ENCODE measurements at regions not wholly inside any gene's neighbourhood (a gene's known extent, or its start where the extent isn't known, plus 50 kb on each side); places are given as distances from the start of the nearest gene placed in this dataset.

DNA sequence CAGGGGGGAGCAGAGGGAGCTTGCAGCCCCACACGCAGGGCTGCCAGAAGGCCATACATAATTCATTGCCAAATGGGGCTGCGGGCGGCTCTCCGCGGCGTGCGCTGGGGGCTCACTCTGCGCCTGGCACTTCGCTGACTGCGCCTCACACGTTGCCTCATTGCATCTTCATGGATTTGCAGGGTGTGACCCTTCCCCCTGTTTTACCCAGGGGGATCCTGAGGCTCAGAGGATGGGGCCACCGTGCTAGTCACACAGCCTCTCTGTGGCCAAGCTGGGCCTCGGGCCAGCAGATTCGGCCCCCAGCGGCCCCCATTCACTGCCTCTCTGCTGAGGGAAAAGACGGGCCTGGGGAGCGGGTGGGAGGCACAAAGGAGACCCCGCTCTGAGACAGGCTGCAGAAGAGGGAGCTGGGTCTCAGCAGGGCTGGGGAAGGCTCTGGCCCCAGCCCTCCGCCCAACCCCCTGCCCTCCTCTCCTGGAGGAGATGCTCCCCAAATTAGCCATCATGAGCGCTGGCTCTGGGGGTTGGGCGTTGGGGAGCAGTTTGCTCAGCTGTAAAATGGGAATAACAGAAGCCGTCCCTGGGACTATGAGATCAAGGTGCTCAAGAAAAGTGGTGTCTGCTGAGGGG lies 115.5 kb downstream of the C9orf50 start:
- DNase-seq (ENCODE audit: low spot score): no peak

DNA sequence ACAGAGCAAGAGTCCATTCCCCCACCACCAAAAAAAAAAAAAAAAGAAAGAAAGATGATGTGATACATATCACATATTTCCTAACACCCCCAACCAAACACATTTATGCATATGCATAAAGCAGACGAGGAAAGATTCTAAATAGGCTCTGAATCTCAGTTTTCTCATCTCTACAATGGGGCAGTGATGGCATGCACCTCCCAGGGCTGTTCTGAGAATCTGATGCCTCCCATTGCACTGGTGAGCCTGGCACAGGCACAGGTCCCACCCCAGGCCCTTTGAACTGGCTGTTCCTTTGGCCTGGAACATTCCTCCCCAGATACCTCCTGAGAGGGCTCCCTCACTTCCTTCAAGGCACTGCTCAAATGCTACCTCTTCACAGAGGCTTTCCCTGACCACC lies 116.5 kb downstream of the C9orf50 start:
- DNase-seq (ENCODE audit: low spot score): peak; percentile 49

DNA sequence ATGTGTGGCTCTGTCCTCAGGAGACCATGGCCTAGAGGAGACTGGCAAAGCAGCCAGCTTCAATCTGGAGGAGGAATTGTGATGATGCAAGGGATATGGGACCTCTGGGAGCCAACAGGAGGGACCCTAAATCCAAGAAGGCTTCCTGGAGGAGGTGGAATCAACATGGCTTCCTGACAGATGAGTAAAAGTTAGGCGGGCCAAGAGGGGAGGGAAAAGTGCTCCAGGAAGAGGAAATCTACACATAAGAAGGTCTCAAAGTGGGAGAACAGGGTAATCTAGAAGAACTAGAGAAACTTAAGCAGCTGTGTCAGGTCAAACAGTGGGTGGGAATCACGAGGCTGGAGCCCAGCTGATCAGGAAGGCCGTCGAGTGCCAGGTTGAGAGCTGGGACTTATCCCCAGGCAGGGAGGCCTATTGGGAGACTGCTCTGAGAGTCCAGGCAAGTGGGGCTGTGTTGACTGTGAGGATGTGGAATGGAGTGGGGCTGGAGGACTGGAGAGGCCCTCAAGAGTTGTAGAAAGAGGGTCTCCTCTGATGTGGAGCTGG lies 119.1 kb downstream of the C9orf50 start:
- no peak for DNase-seq (ENCODE audit: low spot score)

DNA sequence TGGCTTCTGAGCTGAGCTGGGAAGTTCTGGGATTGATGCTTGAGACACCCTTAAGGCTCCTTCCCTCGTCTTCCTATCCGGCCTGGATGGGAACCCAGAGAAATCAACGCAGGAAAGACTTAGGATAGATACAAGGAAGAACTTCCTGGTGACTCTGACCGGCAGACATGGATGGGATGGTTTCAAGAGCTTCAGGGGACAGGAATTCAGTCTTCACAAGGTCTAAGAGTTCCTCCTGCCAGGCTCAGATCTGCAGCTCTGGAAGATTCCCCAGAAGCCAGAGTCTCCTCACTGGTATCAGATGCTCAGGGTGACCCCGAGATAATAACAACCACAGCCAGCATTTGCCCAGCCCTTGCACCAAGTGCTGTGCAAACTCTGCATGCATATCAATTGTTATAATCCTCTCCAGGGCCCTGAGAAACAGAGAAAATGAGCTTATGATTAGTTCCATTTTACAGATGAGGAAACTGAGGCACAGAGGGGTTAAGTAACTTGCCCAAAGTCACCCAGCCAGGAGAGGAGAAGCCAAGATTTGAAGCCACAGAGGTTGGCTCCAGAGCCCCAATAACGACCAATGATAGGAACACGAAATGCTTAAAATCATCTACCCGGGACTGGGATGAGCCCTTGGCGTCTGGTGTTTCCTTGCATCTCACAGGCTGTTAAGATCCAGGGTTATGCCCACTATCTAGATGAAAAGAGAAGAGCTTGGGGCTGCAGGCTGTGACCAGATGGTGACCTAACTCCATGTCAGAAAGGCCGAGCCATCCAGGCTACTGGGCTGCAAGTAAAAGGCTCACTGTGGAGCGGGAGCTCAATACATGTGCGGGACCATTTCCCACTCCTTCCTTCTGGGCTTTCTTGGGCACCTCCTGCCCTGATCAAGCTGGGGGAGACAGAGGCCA lies 119.8 kb downstream of the C9orf50 start:
- no peak for DNase-seq (ENCODE audit: low spot score)

DNA sequence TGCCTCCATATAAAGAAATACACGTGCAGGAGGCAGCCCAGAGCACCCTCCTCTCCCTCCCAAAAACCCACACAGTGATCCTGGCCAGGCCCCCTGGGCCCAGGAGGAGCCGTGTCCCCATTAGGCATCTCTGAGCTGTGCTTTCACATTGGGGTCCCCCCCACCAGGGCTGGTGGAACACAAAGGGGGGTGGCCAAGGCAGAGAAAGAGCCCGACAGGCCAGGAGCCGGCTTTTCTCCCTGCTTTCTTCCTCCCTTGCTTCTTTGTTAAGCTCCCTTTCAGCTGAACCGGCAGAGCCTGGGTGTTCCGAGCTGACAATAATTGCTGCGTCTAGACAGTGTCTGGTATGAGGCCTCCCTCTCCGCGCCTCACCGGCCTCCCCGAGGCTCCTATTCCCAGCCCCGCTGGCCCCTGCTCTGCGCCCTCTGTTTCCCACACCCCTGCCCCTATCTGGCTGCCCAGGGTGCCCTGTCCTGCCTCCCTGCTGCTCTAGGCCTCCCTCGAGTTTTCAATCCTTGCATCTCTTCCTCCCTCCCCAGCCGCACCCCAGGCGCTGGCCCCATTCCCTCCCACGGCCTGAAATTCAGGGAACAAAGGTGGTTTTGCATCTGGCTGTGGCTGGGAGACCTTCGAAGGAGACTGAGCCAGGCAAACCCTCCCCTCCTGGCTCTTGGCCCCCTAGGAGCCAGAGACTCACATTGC lies 120.6 kb downstream of the C9orf50 start:
- peak; percentile 33 for DNase-seq (ENCODE audit: low spot score)

DNA sequence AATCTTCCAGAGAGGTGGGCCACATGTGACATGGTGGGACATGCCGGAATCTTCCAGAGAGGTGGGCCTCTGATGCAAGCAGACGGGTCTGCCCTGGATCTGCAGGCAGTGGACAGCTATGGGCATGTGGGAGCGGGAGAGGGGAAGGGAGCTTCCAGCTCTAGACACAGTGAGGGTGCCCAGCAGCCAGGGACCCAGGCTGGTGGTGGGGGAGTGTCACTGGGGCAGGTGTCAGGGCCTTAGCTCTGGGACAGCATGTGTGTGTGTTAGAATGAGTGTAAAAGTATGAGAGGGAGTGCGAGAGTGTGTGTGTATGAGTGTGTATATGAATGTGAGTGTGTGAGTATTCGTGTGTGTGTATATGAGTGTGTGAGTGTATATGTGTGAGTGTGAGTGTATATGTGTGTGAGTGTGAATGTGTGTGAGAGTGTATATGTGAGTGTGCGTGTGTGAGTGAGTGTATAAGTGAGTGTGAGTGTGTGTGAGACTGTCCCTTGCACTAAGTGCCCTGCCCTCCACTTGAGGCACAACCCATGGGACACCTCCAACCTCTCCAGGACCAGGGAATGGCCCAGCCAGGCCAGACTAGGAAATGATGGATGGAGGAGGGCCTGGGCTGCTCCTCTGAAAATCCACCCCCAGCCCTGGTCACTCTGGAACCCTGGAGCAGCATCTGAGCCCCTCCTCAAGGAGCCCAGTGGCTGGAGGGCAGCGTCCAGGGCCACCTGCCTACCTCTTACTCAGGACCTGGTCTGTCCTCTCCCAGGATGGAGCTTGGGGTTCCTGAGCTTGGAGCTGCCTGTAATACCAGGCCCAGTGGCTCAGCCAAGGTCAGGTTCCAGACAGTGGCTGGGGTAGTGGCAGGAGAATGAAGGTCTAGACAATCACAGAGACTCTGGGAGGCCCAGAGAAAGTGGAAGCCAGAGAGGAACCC lies 122.2 kb downstream of the C9orf50 start:
- no peak for DNase-seq (ENCODE audit: low spot score)

DNA sequence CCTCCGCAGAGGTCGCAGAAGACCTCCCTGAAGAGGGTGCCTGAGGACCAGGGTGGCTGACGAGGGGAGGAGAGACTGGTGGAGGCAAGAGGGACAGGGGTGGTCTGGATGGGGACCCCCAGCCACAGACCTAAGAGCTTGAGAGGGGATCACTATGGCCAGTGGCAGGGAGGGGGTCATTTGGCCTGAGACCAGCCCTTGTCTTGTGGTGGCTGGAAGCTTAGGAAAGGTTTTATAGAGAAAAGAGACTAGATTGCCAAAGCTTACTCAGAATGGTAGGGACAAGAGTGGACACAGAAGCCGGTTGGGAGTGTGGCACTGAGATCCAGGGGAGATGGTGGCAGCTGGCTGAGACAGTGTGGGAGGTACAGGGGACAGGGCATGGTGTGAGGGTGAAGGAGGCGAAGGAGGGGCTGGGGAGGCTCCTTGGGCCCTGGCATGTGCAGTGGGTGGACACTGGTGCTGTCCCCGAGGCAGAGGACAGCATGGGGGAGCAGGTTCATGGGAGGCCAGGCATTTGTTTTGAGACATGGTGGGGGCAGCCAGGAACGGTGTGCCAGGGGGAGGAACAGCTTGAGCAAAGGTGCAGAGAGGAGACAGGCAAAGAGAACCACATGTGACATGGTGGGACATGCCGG lies 123.0 kb downstream of the C9orf50 start:
- DNase-seq (ENCODE audit: low spot score): no peak

- DNase-seq (ENCODE audit: low spot score): peak; percentile 53
Measured at GRCh38 chr9:129497005-129497812, 123.7 kb downstream of the C9orf50 start.

DNA sequence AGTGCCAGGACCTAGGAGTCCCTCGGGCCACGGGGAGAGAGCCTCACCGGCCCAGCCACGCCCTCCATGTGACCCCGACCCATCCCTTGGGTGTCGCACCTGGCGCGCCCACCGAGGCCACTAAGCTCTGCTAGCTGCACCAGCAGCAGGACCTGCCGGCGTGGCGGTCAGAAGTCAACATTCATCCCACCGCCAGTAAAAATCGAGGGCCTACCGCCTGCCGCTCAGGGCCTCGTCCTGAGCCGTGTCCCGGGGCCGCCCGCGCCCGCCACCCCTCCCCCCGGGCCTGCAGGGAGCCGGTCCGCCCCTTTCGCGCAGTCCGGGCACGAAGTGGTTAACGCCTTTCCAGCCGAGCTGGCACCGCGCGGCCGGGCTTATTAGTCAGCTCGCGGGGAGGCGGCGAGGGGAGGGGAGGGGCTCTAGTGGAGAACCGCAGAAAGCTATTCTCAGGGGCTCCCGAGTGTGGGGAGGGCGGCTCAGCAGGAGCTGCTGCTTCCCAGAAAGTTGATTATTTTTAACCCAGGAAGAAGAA lies 124.4 kb downstream of the C9orf50 start:
- DNase-seq (ENCODE audit: low spot score): peak; percentile 95

- DNase-seq (ENCODE audit: low spot score): peak; percentile 96
Measured at GRCh38 chr9:129495620-129496472, 125.1 kb downstream of the C9orf50 start.

GRCh38 chr9:129494113-129494789 lies 126.7 kb downstream of the C9orf50 start:
- peak; percentile 61 for DNase-seq (ENCODE audit: low spot score)

DNA sequence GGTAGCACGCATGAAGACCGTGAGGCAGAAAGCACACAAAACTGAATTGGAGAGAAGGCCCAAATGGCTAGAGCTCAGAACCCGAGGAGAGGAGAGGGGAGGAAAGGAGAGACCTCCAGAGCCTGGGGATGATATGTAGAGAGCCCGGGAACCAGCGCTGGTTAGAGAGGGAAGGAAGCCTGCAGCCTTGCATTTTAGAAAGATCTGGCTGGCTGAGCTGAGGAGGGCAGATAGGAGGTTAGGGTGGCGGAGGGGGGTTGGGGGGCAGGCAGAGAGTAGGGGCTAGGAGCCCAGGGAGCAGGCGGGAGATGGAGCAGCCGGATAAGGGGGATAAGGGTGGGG lies 127.2 kb downstream of the C9orf50 start:
- DNase-seq (ENCODE audit: low spot score): no peak

DNA sequence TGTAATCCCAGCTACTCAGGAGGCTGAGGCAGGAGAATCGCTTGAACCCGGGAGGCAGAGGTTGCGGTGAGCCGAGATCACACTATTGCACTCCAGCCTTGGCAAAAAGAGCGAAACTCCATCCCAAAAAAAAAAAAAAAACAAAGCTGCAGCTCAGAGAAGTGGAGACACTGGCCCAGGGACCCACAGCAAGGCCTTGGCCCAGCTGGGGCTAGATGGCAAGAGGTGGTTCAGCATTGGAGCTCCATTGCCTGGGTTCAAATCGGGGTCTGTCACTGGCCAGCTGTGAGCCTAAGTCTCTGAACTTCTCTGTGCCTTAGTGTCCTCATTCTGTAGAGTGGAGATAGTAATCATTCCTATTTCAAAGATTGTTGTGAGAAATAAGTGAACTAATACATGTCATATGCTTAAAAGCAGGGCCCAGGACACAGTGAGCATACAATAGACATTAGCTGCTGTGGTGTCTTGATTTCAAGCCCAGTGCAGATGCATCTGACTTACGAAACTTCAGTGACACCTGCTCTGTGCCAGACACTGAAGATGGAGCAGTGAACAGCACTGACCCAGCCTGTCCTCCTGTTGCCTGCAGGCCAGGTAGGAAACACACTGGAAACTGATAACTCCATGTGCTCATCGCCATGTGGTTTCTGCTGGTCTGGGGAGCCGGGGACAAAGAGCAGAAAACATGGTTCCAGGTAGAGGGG lies 127.7 kb downstream of the C9orf50 start:
- DNase-seq (ENCODE audit: low spot score): no peak

DNA sequence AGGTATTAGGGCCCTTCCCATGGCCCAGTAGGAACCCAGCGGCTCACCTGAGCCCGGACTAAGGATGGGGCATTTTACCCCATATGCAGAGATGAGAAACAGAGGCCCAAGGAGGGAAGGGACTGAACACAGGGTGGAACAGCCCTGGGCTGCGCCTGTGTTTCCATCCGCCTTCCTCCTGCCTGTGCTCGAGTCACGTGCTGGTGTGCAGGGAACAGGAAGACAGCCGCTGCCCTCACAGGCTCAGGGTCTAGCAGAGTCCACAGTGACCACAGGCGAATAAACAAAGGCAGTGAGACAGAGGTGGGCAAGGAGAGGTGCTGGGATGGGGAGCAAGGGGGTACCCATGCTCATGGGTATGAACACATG lies 129.4 kb downstream of the C9orf50 start:
- peak; percentile 53 for DNase-seq (ENCODE audit: low spot score)

DNA sequence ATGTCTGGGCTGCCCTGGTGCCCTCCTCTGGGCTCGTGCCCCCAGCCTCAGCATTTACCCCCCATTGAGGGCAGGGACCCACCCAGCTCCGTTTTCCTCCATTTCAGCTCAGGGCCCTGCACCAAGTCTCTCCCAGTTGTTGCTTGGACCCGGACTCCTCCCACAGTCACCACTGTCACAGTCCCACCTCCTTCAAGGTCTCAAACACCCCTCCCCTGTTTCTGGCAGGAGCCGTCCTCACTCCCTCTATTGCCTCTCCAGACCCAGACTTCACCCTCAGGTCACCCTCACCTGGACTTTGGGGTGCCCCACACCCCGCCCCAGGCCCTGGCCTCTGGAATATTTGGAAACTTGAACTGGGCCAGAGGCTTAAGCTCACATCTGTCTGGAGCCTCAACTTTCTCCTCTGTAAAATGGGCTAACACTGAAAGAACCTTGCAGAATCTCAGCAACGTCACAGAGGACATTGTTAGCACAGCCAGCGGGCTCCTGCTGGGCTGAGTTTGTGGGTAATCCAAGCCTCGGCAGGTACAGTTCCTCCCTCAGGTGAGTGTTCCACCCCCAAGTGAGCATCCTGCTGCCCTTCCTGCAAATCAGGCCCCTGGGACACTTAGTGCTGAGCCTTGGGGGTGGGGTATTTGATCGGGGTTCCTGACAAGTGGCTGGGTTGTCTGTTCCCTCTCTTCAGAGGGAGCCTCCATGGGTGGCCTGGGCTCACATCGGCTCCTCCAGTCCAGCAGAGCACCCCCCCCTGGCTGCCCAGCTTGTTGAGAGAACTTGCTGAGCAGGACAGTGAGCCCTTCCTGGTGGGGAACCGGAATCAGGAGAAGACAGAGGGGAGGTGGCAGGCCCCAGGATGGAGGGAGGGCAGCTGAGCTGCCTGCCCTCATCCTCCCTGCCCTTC lies 130.1 kb downstream of the C9orf50 start:
- DNase-seq (ENCODE audit: low spot score): peak; percentile 35

GRCh38 chr9:129489838-129490582 lies 130.9 kb downstream of the C9orf50 start:
- peak; percentile 37 for DNase-seq (ENCODE audit: low spot score)
